AG04450 (cell line): ENCODE measurements at regions not wholly inside any gene's neighbourhood (a gene's known extent, or its start where the extent isn't known, plus 50 kb on each side); places are given as distances from the start of the nearest gene placed in this dataset.

Experiments used
- CTCF ChIA-PET: fragments of 300-600, 350-600 bp; formaldehyde crosslinking; extraction: SDS; loops from one replicate; lab custom pipeline; 2022; ENCODE audit warnings: antibody characterized with exemption, inconsistent platforms; lab: Charles Lee
- POLR2A ChIA-PET: fragments of 350-600 bp; formaldehyde crosslinking; extraction: SDS; loops from one replicate; lab custom pipeline; 2021; ENCODE audit warnings: antibody characterized with exemption, inconsistent platforms; lab: Yijun Ruan, JAX
- DNase-seq: peaks from one replicate; pipeline ENCODE4 v3.0.0-alpha.2; 2011; ENCODE audit warnings: low read depth, low spot score
- H3K27ac ChIP-seq: one replicate; pipeline ENCODE4 v1.5.1; 2012; ENCODE audit warnings: low read depth, low read length, control low read depth
- H3K27me3 ChIP-seq: one replicate; pipeline ENCODE4 v1.6.0; 2012; ENCODE audit warnings: low read length; ENCODE audit not compliant: control insufficient read depth, insufficient read depth
- H3K4me3 ChIP-seq: 2 replicates; pipeline ENCODE4 v1.5.1; 2011; ENCODE audit warnings: mild to moderate bottlenecking, low read depth, low read length, control low read depth
- H3K9me3 ChIP-seq: 2 replicates; pipeline ENCODE4 v1.5.1; 2012; ENCODE audit warnings: low read length; ENCODE audit not compliant: control insufficient read depth, insufficient read depth
- CTCF ChIP-seq: IDR thresholded peaks from 2 replicates; pipeline ENCODE4 v1.5.1; 2011; ENCODE audit warnings: low read depth, low read length, control low read depth, inconsistent platforms

GRCh38 chr18:68060871-68061270 is 544.4 kb upstream of the DSEL start:
- CTCF ChIA-PET: no interaction called here
- no peak for TF ChIP-seq CTCF
- DNase-seq: no peak
- POLR2A ChIA-PET: no interaction called here
- Histone ChIP-seq H3K27me3 (no peaks in the 10 kb centered on the region), H3K9me3 (no peaks in the 10 kb centered on the region), H3K27ac (no peak overlapping the region), H3K4me3 (no peak overlapping the region)

GRCh38 chr18:68056936-68057335 is 540.4 kb upstream of the DSEL start:
- TF ChIP-seq CTCF: no peak
- POLR2A ChIA-PET: no interaction called here
- H3K27me3 ChIP-seq: no peaks in the 10 kb centered on the region
- no peaks in the 10 kb centered on the region for H3K9me3 ChIP-seq
- H3K4me3 ChIP-seq: no peak overlapping the region
- H3K27ac ChIP-seq: no peak overlapping the region
- no peak for DNase-seq
- CTCF ChIA-PET: interaction anchor here (0.6 kb wide), 1 partner anchor 24 kb away, joined by 3 read pairs; no protein-coding TSS in a partner anchor

- ChIA-PET CTCF (no interaction called here), POLR2A (no interaction called here)
- Histone ChIP-seq H3K27ac (no peak overlapping the region), H3K27me3 (no peaks in the 10 kb centered on the region), H3K9me3 (no peaks in the 10 kb centered on the region), H3K4me3 (no peak overlapping the region)
- TF ChIP-seq CTCF: no peak
- no peak for DNase-seq
Measured at GRCh38 chr18:68054669-68055068, 538.1 kb upstream of the DSEL start.

GRCh38 chr18:68053290-68053689 is 536.8 kb upstream of the DSEL start:
- no peak overlapping the region for H3K27ac ChIP-seq
- no peak for DNase-seq

GRCh38 chr18:68041327-68041726 is 524.8 kb upstream of the DSEL start:
- Histone ChIP-seq H3K27ac (no peak overlapping the region), H3K4me3 (no peak overlapping the region), H3K27me3 (no peaks in the 10 kb centered on the region), H3K9me3 (no peaks in the 10 kb centered on the region)
- ChIA-PET POLR2A (interaction anchor here (0.6 kb wide), 1 partner anchor 110 kb away, joined by 7 read pairs; no protein-coding TSS in a partner anchor), CTCF (no interaction called here)
- no peak for TF ChIP-seq CTCF
- no peak for DNase-seq

More at GRCh38 chr18:68053290-68053689, 536.8 kb upstream of the DSEL start:
- no peaks in the 10 kb centered on the region for H3K27me3 ChIP-seq
- POLR2A ChIA-PET: no interaction called here
- H3K9me3 ChIP-seq: no peaks in the 10 kb centered on the region
- no peak for TF ChIP-seq CTCF
- CTCF ChIA-PET: no interaction called here
- no peak overlapping the region for H3K4me3 ChIP-seq
